Pancreas (tissue), 10 donors: ENCODE measurements at regions not wholly inside any gene's neighbourhood (a gene's known extent, or its start where the extent isn't known, plus 50 kb on each side); places are given as distances from the start of the nearest gene placed in this dataset.

Experiments
- ATAC-seq, 4 donors: fragments of 200-7000 bp; cut with Tn5 transposase; one replicate each; pipeline versions ENCODE4 v1.8.0 to v1.9.1; 2020; ENCODE audit warnings: mild to moderate bottlenecking in 4 of 4, moderate library complexity in 4 of 4
- DNase-seq, 6 donors: peaks; one replicate each; pipeline ENCODE4 v3.0.0-alpha.2; 2020
- FAIRE-seq: peaks from 2 replicates; lab custom pipeline; 2012; peaks lifted over from hg19 to GRCh38; lab: Jason Lieb, UNC
- H3K27ac ChIP-seq, 4 donors: fragments of 200-600 bp; sonication (generic); 1 replicate in 3 of 4; 2 replicates in 1 of 4; pipeline versions ENCODE4 v1.5.0 to v1.8.0; 2020
- H3K27me3 ChIP-seq, 4 donors: fragments of 200-600 bp; one replicate each; pipeline ENCODE4 v1.8.0; 2021
- H3K36me3 ChIP-seq, 3 donors: fragments of 200-600 bp; sonication (generic) in 1 of 3; one replicate each; pipeline versions ENCODE4 v1.5.0 to v1.8.0; 2020 to 2021
- H3K4me1 ChIP-seq, 3 donors: fragments of 200-600 bp; one replicate each; pipeline ENCODE4 v1.8.0; 2021
- H3K4me3 ChIP-seq, 4 donors: fragments of 200-600 bp; sonication (generic) in 2 of 4; one replicate each; pipeline versions ENCODE4 v1.5.0 to v1.8.0; 2020 to 2021
- H3K9me3 ChIP-seq, 4 donors: fragments of 200-600 bp; one replicate each; pipeline ENCODE4 v1.8.0; 2021
- CTCF ChIP-seq, 4 donors: fragments of 200-600 bp; sonication (generic) in 3 of 4; IDR thresholded peaks; one replicate each; pipeline versions ENCODE4 v1.5.0 to v1.8.0; 2021; ENCODE audit warnings: antibody characterized with exemption in 4 of 4
- WGBS, 2 donors: extraction: QIAGEN DNeasy Blood & Tissue Kit; methylation state at CpG; one replicate each; pipeline ENCODE4 v1.1.7; 2013; 5-methylcytosine and 5-hydroxymethylcytosine counted together
- intact Hi-C, 3 donors: fragments of 100-400 bp; cut with DNase I; formaldehyde crosslinking; loops; one replicate each; pipeline versions ENCODE4 v1.11.1 to v1.14.2; 2022
- donor health status: healthy with polysubstance abuse.
- donor health status: DM: no; HTN: no; CAD: no; lungs with moderate emphysema.
- donor health status: DM: no; HTN: no; CAD: no.
- donor health status: control.
- donor health status: control.
- donor health status: Bipolar disorder and iron deficiency.
- donor health status: DM: yes; HTN: yes; CAD: no.
- donor health status: DM: no; HTN: no; CAD: no.
- donor health status: DM: no; HTN: no; CAD: no.
- donor health status: DM: yes; HTN: yes; CAD: no.

DNA sequence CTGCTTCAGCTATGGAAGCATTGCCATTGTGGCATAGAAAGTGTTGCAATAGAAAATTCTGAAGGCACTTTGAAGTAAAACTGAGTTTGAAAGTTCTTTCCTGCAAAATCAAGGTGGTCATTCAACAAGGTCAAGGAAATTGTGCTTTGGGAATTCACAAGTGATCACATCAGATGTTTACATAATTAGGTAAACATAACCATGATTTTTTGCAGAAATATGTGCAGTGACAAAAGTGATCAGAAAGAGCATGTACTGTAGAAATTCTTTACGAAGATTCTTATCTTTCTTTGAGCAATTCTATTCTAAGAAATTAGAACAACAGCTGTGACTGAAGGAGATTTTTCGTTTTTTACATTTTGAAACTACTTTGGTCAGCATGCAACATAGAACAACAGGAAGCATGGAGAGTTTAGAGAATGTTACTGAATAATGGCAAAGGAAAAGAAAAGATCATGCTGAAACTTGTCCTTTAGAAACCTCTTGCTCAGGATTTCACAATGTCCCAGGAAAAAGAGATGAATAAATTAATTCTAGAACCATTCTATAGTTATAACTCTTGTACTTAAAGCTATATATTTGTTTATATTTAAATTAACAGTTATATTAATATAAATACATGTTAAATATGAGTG, 643.4 kb upstream of the ARPP21 start:
- TF ChIP-seq CTCF (IDR thresholded peaks at IDR 0.05), result no peak
- no peak for DNase-seq
- Histone ChIP-seq H3K27ac (no peak overlapping the region), H3K4me3 (no peak overlapping the region), H3K4me1 (peaks cover 0 to 8% (median 0%) of the 10 kb centered on the region in 3 donors), H3K9me3 (no peaks in the 10 kb centered on the region), H3K36me3 (no peaks in the 10 kb centered on the region), H3K27me3 (no peaks in the 10 kb centered on the region)
- ATAC-seq, result no peak
- FAIRE-seq, result no peak
- WGBS, 2 donors, result 20 to 29% methylated on average over 2 of the region's 2 CpGs
- intact Hi-C loops, result no loop called here

DNA sequence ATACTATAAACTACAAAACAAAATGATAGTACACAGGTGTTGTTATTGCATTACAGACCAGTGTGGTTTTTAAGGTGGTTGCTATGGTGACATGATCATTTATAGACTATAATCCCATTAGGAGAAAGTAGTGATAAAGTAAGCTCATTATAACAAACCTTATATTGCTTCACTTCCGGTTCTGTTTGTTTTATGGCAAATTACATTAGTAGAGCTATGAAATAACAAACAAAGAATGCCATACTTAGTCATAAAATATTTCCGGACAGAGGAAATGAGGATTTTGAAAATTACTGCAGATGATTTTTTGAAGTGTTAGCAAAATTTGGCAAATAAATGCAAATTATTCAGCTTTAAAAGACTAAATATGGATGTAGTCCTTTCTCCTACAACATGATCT, 640.4 kb upstream of the ARPP21 start:
- no peak for DNase-seq
- Histone ChIP-seq H3K27me3 (no peaks in the 10 kb centered on the region), H3K36me3 (no peaks in the 10 kb centered on the region), H3K27ac (no peak overlapping the region), H3K4me3 (no peak overlapping the region), H3K4me1 (peaks cover 0 to 8% (median 0%) of the 10 kb centered on the region in 3 donors), H3K9me3 (no peaks in the 10 kb centered on the region)
- WGBS, 2 donors, result 39 to 50% methylated on average over 2 of the region's 2 CpGs
- no peak for TF ChIP-seq CTCF (IDR thresholded peaks at IDR 0.05)
- ATAC-seq, result no peak
- FAIRE-seq, result no peak
- intact Hi-C loops, result no loop called here

DNA sequence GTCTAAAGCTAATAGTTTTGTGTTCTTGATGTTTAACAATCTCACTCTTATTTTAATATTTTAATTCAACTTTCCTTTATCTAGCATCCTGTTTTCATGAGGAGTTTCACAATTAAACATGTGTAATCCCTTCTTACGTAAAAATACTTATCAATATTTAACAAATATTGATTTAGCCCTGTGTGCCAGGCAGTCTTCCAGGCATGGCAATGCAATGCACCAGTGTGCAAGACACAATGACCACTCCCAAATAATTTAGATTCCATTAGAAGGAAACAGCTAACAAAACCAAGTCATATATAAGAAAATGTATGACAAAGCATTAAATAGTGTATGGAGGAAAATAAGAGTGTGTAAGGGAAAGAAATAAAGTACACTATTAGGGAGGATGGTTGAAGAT, 627.1 kb upstream of the ARPP21 start:
- H3K36me3 ChIP-seq, result no peaks in the 10 kb centered on the region

DNA sequence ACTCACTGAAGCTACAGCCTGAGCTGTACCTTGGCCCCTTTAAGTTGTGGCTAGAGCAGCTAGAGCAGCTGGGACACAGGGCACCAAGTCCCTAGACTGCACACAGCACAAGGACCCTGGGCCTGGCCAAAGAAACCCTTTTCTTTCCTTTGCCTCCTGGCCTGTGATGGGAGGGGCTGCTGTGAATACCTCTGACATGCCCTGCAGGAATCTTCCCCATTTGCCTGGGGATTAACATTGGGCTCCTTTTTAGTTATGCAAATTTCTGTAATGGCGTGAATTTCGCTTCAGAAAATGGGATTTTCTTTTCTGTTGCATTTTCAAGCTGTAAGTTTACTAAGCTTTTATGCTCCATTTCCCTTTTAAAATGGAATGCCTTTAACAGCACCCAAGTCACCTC, 611.2 kb upstream of the ARPP21 start:
- DNase-seq (no peak), ATAC-seq (no peak), FAIRE-seq (no peak)
- H3K4me3 ChIP-seq, result no peak overlapping the region
- no peak for TF ChIP-seq CTCF (IDR thresholded peaks at IDR 0.05)
- 88 to 95% methylated on average over 2 of the region's 2 CpGs for WGBS, 2 donors
- H3K36me3 ChIP-seq, result no peaks in the 10 kb centered on the region
- no peaks in the 10 kb centered on the region for H3K4me1 ChIP-seq
- intact Hi-C loops, result no loop called here
- no peak overlapping the region for H3K27ac ChIP-seq
- H3K9me3 ChIP-seq, result no peaks in the 10 kb centered on the region
- no peaks in the 10 kb centered on the region for H3K27me3 ChIP-seq

More for the DNA sequence above, 627.1 kb upstream of the ARPP21 start:
- intact Hi-C loops, result no loop called here
- H3K27ac ChIP-seq, result no peak overlapping the region
- 9 to 14% methylated on average over 1 of the region's 1 CpG for WGBS, 2 donors
- TF ChIP-seq CTCF (IDR thresholded peaks at IDR 0.05), result no peak
- H3K9me3 ChIP-seq, result no peaks in the 10 kb centered on the region
- DNase-seq, result no peak
- no peaks in the 10 kb centered on the region for H3K27me3 ChIP-seq
- no peak for FAIRE-seq
- no peaks in the 10 kb centered on the region for H3K4me1 ChIP-seq
- ATAC-seq, result no peak
- H3K4me3 ChIP-seq, result no peak overlapping the region

DNA sequence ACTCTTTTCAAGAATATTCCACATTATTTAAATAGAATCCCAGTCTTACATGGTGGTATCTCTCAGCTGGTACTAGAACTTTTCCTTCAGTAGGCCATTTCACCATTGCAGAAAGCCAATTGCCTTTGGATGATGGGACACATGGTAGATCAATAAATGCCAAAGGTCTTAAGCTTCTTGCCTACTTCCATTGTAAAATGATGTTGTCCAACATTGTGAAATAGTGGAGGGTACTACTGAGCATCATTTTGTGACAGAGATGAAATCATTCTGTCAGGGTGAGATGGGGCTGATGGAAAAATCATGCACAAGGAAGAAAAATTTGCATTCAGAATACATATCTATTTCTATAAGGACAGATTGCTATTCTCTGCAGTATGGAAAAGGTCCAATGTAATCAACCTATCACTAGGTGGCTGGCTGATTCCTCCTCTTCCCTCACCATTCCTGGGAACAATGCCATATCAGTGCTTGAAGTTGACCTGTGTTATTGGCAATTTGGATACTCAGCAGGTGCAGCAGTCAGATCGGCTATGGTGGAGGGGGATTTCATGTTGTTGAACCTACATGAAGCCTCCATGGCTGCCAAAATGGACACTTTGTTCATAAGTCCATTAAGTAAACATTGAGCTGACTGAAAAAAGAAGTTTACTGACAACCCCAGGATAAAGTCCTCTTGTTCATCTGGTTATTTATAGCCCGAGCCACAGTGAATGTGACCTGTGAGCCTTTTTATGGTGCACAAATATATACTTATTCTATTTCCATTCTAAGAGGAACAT, 596.9 kb upstream of the ARPP21 start:
- ATAC-seq, result peak; percentile 57 to 75 (median 70)
- DNase-seq, result peak in 2 of 6 donors; percentile 17 to 20
- 22 to 23% methylated on average over 2 of the region's 2 CpGs for WGBS, 2 donors
- H3K4me1 ChIP-seq, result no peaks in the 10 kb centered on the region
- no peaks in the 10 kb centered on the region for H3K9me3 ChIP-seq
- FAIRE-seq, result no peak
- H3K27ac ChIP-seq, result no peak overlapping the region
- no peak overlapping the region for H3K4me3 ChIP-seq
- TF ChIP-seq CTCF (IDR thresholded peaks at IDR 0.05), result no peak
- intact Hi-C loops, result no loop called here
- H3K36me3 ChIP-seq, result no peaks in the 10 kb centered on the region
- H3K27me3 ChIP-seq, result no peaks in the 10 kb centered on the region
